AG04449 (cell line): ENCODE measurements at regions not wholly inside any gene's neighbourhood (a gene's known extent, or its start where the extent isn't known, plus 50 kb on each side); places are given as distances from the start of the nearest gene placed in this dataset.

Experiments used
- CTCF ChIA-PET: fragments of 350-600 bp; formaldehyde crosslinking; extraction: SDS; loops from one replicate; lab custom pipeline; 2021; ENCODE audit warnings: antibody characterized with exemption; lab: Yijun Ruan, JAX
- POLR2A ChIA-PET: fragments of 400-600, 350-600 bp; formaldehyde crosslinking; extraction: SDS; loops from one replicate; lab custom pipeline; 2020; ENCODE audit warnings: antibody characterized with exemption, inconsistent platforms; lab: Yijun Ruan, JAX
- DNase-seq: peaks from one replicate; pipeline ENCODE4 v3.0.0-alpha.2; 2010; ENCODE audit warnings: low read depth, low spot score
- H3K4me3 ChIP-seq: 2 replicates; pipeline ENCODE4 v1.5.1; 2011; ENCODE audit warnings: low read depth, mild to moderate bottlenecking, control low read depth, low read length
- TF ChIP-seq, protein P1 (sequence below): IDR thresholded peaks from one replicate; pipeline ENCODE4 v1.5.1; 2011; ENCODE audit warnings: mild to moderate bottlenecking, moderate library complexity, low read length, control low read depth, inconsistent platforms; ENCODE audit not compliant: insufficient read depth; ENCODE audit errors: missing control alignments

DNA sequence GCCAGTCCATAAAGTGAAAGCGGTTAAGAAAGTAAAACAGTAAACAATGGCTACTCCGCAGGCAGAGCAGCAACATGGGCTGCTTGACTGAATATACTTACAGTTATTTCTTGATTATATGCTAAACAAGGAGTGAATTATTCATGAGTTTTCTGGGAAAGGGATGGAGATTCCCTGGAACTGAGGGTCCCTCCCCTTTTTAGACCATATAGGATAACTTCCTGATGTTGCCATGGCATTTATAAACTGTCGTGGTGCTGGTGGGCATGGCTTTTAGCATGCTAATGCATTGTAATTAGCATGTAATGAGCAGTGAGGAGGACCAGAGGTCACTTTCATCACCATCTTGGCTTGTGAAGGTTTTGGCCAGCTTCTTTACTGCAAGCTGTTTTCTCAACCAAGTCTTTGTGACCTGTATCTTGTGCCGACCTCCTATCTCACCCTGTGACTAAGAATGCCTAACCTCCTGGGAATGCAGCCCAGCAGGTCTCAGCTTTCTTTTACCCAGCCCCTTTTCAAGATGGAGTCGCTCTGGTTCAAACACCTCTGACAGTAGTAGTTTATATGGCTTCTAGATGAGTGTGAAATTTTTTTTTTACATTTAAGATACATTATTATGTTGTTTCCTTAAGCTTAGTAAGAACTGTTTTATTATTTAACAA lies 514.8 kb upstream of the TENM3 start:
- ChIA-PET CTCF (interaction anchor here (1.0 kb wide), 1 partner anchor 9 kb away, joined by 3 read pairs; no protein-coding TSS in a partner anchor), POLR2A (no interaction called here)
- no peak overlapping the region for H3K4me3 ChIP-seq
- TF ChIP-seq, protein P1, sequence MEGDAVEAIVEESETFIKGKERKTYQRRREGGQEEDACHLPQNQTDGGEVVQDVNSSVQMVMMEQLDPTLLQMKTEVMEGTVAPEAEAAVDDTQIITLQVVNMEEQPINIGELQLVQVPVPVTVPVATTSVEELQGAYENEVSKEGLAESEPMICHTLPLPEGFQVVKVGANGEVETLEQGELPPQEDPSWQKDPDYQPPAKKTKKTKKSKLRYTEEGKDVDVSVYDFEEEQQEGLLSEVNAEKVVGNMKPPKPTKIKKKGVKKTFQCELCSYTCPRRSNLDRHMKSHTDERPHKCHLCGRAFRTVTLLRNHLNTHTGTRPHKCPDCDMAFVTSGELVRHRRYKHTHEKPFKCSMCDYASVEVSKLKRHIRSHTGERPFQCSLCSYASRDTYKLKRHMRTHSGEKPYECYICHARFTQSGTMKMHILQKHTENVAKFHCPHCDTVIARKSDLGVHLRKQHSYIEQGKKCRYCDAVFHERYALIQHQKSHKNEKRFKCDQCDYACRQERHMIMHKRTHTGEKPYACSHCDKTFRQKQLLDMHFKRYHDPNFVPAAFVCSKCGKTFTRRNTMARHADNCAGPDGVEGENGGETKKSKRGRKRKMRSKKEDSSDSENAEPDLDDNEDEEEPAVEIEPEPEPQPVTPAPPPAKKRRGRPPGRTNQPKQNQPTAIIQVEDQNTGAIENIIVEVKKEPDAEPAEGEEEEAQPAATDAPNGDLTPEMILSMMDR: no peak
- no peak for DNase-seq

DNA sequence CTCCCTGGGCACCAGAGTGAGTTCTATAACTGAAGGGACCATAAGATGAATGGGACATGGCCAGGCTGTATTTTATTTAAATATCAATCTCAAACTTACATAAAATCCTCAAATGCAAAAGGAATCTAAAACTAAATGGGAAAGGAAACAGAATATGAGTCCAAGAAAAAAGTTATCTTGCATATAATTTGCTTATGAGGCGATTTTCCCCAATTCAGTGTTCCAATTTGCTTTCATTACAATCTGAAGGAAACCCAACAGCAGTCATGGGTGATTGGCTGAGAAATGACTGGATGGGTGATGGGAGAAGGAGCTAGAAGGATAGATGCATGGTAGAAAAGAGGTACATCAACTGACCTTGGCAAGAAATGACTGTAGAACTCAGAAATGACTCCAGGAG lies 511.3 kb upstream of the TENM3 start:
- CTCF ChIA-PET: no interaction called here
- POLR2A ChIA-PET: no interaction called here
- H3K4me3 ChIP-seq: no peak overlapping the region
- TF ChIP-seq, protein P1: no peak
- no peak for DNase-seq

DNA sequence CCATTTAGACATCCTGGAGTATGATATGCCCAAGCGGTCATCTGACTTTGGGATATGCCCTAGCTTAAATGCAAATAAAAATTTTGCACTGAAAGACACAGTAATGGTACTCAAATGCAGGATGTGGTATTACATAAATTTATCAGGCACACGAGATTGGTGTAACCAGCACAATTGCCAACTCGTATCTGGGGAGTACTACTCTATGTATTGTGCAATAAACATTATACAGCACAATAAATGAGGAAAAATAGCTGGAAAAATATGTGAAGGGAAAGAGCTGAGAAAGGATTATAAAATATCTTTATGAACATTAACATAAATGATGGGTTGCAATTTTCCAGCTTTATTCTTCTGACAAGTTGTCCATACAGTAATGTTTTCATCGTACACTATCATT lies 505.5 kb upstream of the TENM3 start:
- DNase-seq: no peak
- TF ChIP-seq, protein P1: no peak
- ChIA-PET POLR2A (no interaction called here), CTCF (interaction anchor here (1.2 to 1.4 kb wide), 2 partner anchors 10 to 476 kb away, joined by 3 read pairs; no protein-coding TSS in a partner anchor)
- H3K4me3 ChIP-seq: no peak overlapping the region

DNA sequence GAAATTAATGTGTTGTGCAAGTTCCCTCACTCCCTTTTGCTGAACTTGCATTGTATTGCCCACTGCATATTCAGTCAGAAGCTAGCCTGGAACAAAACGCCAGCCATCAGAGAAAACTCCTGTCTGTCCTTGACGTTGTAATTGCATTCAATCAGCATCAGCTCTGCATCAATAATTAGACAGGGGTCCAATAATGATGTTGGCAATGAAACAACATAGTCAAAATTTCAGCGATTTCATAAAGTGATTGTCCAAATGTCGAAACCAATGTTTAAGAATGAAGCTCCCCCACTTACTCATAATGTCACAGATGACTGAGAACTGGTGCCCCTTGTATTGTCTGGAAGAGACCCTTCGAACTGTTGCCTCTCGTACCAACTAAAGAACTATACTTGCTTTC lies 504.2 kb upstream of the TENM3 start:
- TF ChIP-seq, protein P1: no peak
- ChIA-PET CTCF (no interaction called here), POLR2A (no interaction called here)
- H3K4me3 ChIP-seq: no peak overlapping the region
- no peak for DNase-seq

DNA sequence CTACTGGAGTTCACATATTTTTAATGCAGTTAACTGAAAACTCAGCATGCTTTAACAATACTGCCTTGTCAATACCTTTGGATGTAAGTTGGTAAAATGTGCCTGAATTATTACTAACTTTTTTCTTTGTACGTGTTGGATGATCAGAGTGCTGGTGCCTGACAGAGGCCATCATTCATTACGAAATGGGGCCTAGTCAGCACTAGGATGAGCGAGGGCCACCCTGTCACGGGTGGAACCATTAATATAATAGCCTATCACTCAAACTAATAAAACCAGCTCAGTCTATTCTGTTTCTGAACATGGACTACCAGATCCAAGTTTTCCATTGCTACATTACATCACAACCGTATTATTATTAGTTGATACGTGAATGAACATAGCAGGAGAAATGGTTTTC lies 501.7 kb upstream of the TENM3 start:
- no peak overlapping the region for H3K4me3 ChIP-seq
- no peak for DNase-seq
- ChIA-PET POLR2A (no interaction called here), CTCF (interaction anchor here (2.0 kb wide), 1 partner anchor 11 kb away, joined by 5 read pairs; no protein-coding TSS in a partner anchor)
- TF ChIP-seq, protein P1: no peak

DNA sequence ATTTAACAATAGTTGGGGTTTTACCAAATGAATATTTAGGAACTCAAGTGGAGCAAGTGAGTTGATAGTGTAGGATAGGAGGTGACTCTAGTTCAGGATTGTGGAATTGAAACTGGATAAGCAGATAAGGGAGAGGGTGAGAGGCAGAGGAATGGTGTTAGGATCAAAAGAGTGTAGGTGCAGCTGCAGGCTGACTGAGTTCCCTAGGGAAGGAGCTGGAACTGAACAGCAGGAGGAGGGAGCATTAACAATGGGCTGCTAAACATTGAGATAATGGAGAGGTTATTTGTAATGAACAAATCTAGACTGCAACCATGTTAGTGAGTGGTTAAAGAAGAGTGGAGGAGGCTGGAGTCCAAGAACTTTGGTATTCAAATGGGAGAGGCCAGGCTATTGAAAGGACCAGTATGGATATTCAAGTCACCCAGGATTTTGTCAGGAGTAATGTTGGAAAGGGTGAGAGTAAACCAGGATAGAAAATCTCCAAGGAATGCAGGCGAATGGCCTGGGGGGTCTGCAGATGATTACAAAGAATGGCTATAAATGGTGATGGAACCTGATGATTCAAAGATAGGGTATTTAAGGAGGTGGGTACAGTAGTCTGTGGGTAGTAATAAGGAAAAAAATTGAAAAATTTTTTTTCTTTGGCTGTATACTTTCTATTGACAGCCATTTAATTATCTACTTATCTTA lies 497.1 kb upstream of the TENM3 start:
- TF ChIP-seq, protein P1: no peak
- POLR2A ChIA-PET: interaction anchor here (0.6 kb wide), 1 partner anchor 10 kb away, joined by 3 read pairs; no protein-coding TSS in a partner anchor
- no peak overlapping the region for H3K4me3 ChIP-seq
- CTCF ChIA-PET: no interaction called here
- no peak for DNase-seq
